Osteocyte (in vitro differentiated cells): ENCODE measurements at regions not wholly inside any gene's neighbourhood (a gene's known extent, or its start where the extent isn't known, plus 50 kb on each side); places are given as distances from the start of the nearest gene placed in this dataset.

Experiments used
- DNase-seq: peaks from one replicate; pipeline ENCODE4 v3.0.0; 2021; ENCODE audit warnings: mixed read lengths; ENCODE audit not compliant: unreplicated experiment; ENCODE audit errors: extremely low spot score
- H3K27ac Mint-ChIP-seq: one replicate; pipeline ENCODE4 v1.8.0; 2021; ENCODE audit warnings: mild to moderate bottlenecking, mixed read lengths; ENCODE audit not compliant: unreplicated experiment
- H3K27me3 Mint-ChIP-seq: one replicate; pipeline ENCODE4 v1.8.0; 2021; ENCODE audit warnings: mixed read lengths; ENCODE audit not compliant: unreplicated experiment
- H3K36me3 Mint-ChIP-seq: one replicate; pipeline ENCODE4 v1.8.0; 2021; ENCODE audit warnings: mixed read lengths; ENCODE audit not compliant: unreplicated experiment
- H3K4me1 Mint-ChIP-seq: one replicate; pipeline ENCODE4 v1.8.0; 2021; ENCODE audit warnings: mixed read lengths; ENCODE audit not compliant: unreplicated experiment
- H3K4me3 Mint-ChIP-seq: one replicate; pipeline ENCODE4 v1.8.0; 2021; ENCODE audit warnings: mild to moderate bottlenecking, moderate library complexity, mixed read lengths; ENCODE audit not compliant: unreplicated experiment
- H3K9me3 Mint-ChIP-seq: one replicate; pipeline ENCODE4 v1.8.0; 2021; ENCODE audit warnings: mixed read lengths; ENCODE audit not compliant: unreplicated experiment
- TF ChIP-seq, protein P1 (sequence below): fragments of 200-600 bp; sonication (generic); IDR thresholded peaks from 2 replicates; pipeline ENCODE4 v1.5.0; 2021; ENCODE audit warnings: antibody characterized with exemption, mild to moderate bottlenecking, moderate library complexity

DNA sequence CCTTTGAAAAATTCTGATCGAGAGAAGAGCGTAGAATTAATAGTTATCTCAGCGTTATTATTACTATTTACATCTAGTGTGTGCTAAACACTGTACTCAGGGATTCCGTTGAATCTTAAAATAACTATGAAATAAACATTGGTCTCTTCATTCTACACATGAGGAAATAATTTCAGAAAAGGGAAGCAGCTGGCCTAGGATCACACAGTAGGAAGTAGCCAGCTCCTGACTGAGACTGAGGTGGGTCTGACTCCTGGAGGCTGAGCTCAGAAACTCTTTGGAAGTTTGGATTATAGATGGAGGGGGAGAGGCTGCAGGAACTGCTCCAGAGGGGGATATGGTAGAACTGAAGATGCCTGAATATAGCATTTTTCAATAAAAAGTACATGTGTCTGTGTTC lies 183.9 kb upstream of the WDR11 start:
- H3K27ac Mint-ChIP-seq, result no peak overlapping the region
- H3K36me3 Mint-ChIP-seq, result no peaks in the 10 kb centered on the region
- TF ChIP-seq, protein P1, sequence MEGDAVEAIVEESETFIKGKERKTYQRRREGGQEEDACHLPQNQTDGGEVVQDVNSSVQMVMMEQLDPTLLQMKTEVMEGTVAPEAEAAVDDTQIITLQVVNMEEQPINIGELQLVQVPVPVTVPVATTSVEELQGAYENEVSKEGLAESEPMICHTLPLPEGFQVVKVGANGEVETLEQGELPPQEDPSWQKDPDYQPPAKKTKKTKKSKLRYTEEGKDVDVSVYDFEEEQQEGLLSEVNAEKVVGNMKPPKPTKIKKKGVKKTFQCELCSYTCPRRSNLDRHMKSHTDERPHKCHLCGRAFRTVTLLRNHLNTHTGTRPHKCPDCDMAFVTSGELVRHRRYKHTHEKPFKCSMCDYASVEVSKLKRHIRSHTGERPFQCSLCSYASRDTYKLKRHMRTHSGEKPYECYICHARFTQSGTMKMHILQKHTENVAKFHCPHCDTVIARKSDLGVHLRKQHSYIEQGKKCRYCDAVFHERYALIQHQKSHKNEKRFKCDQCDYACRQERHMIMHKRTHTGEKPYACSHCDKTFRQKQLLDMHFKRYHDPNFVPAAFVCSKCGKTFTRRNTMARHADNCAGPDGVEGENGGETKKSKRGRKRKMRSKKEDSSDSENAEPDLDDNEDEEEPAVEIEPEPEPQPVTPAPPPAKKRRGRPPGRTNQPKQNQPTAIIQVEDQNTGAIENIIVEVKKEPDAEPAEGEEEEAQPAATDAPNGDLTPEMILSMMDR, result no peak
- H3K9me3 Mint-ChIP-seq, result peaks cover 9% of the 10 kb centered on the region
- H3K4me1 Mint-ChIP-seq, result no peaks in the 10 kb centered on the region
- no peak for DNase-seq
- H3K27me3 Mint-ChIP-seq, result no peaks in the 10 kb centered on the region
- no peak overlapping the region for H3K4me3 Mint-ChIP-seq

DNA sequence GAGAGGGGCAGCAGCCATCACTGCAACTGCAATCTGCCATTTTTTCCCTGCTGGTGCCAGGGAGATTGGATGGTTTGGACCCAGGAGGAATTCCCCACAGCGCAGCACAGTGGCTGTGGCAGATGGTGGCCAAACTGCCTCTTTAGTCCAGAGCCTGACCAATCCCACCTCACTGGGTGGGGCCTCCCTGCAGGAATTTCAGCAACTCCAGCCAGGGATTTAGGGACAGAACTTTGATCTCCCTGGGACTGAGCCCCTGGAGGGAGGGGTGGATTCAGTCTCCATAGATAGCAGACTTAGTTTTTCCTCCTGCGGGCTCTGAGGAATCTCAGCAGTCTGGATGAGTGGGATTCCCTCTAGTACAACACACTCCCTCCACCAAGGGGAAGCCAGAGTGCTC lies 179.7 kb upstream of the WDR11 start:
- Mint-ChIP-seq H3K27me3 (no peaks in the 10 kb centered on the region), H3K9me3 (peaks cover 32% of the 10 kb centered on the region), H3K4me3 (no peak overlapping the region), H3K4me1 (no peaks in the 10 kb centered on the region), H3K36me3 (no peaks in the 10 kb centered on the region), H3K27ac (no peak overlapping the region)
- TF ChIP-seq, protein P1, result no peak
- DNase-seq, result no peak

DNA sequence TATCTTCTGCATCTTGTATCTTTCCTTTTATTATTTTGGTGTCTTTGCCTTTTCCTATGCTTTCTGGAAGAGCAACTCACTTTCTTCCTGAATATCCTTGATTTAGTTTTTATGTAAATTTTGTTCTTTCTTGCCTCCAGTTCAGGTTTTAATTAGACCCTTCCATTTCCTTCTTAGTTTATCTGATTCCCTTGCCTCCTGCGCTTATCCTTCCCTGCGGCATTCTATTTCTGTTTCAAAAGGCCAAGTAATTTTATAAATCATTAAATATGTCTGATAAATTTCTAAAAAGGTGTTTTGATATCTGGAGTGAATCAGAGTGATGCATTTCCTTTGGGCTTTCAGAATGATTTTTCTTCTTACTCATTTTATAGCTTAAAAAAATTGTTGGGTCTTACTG lies 167.7 kb upstream of the WDR11 start:
- H3K9me3 Mint-ChIP-seq, result peaks cover 8% of the 10 kb centered on the region
- no peaks in the 10 kb centered on the region for H3K36me3 Mint-ChIP-seq
- DNase-seq, result no peak
- H3K4me3 Mint-ChIP-seq, result no peak overlapping the region
- H3K4me1 Mint-ChIP-seq, result no peaks in the 10 kb centered on the region
- TF ChIP-seq, protein P1, result no peak
- H3K27me3 Mint-ChIP-seq, result no peaks in the 10 kb centered on the region
- H3K27ac Mint-ChIP-seq, result no peak overlapping the region

DNA sequence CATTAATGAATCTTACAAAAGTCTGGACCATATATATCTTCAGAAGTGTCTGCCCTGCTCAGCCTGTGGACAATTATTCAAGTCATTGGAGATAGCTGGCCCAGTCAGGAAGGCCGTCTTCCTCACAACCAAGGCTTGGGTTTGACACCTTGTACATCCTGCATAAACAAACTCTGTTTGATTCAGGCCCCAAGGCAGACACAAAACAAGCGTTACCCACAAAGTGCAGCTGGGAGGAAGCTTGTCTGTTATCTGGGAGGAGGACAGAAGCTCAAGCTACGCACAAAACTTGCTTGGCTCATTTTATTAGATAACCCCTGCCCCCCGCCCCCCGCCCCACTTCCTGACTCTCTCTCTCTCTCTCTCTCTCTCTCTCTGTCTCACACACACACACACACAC lies 166.9 kb upstream of the WDR11 start:
- TF ChIP-seq, protein P1, result no peak
- no peaks in the 10 kb centered on the region for H3K4me1 Mint-ChIP-seq
- no peaks in the 10 kb centered on the region for H3K27me3 Mint-ChIP-seq
- peaks cover 10% of the 10 kb centered on the region for H3K9me3 Mint-ChIP-seq
- no peak for DNase-seq
- no peaks in the 10 kb centered on the region for H3K36me3 Mint-ChIP-seq
- H3K4me3 Mint-ChIP-seq, result no peak overlapping the region
- H3K27ac Mint-ChIP-seq, result no peak overlapping the region

DNA sequence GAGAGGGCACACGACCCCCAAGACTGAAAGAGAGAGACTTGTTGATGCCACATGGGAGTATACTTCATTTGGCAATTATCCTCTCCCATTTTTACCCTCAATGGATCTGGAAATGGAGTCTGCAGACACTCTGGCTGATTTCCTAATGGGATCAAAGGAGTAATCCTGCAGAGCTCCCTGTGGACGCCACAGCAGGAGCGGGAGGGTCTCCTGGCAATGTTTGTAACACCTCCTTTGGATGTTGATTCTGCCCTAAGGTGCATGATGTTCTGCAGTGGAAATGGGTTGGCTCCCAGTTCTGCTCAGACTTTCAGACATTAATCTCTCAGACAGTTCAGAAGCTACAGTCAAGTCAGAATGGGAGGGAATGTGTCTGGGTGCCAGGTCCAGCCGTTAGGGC lies 166.0 kb upstream of the WDR11 start:
- peaks cover 10% of the 10 kb centered on the region for H3K9me3 Mint-ChIP-seq

More for the DNA sequence above, 166.0 kb upstream of the WDR11 start:
- H3K27ac Mint-ChIP-seq, result no peak overlapping the region
- TF ChIP-seq, protein P1, result no peak
- H3K27me3 Mint-ChIP-seq, result no peaks in the 10 kb centered on the region
- DNase-seq, result no peak
- H3K4me1 Mint-ChIP-seq, result no peaks in the 10 kb centered on the region
- no peak overlapping the region for H3K4me3 Mint-ChIP-seq
- H3K36me3 Mint-ChIP-seq, result no peaks in the 10 kb centered on the region
